ENCODE measurements at regions not wholly inside any gene's neighbourhood (a gene's known extent, or its start where the extent isn't known, plus 50 kb on each side); places are given as distances from the start of the nearest gene placed in this dataset.
"Not testable (repeated sequence)": the region's sequence is repeated elsewhere in the genome, so short reads cannot be mapped to it uniquely, and the experiment has no call there.

- DNase-seq = not testable (repeated sequence)
These were observed 137.4 kb downstream of the NBPF8 start for GRCh38 chr1:120552190-120552589.

GRCh38 chr1:120557605-120558302 is 142.9 kb downstream of the NBPF8 start:
- peak; percentile 34 for DNase-seq

- DNase-seq = peak; percentile 90
These were observed 143.6 kb downstream of the NBPF8 start for GRCh38 chr1:120558303-120559060.

DNA sequence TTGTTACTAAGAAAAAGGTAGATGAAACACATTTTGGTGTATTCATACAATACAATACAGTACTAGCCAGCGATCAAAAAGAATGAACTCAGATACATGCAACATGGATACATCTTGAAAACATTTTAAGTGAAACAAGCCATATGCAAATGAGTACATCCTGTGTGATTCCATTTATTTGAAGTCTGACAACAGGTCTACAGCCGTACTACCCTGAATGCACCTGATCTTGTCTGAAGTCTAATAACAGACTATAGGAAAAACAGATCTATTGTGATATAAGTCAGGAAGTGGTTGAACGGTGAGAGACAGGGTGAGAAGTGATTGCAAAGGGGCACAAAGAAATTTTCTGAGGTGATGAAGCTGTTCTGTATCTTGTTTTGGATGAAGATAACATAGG is 146.9 kb downstream of the NBPF8 start:
- not testable (repeated sequence) for DNase-seq

DNA sequence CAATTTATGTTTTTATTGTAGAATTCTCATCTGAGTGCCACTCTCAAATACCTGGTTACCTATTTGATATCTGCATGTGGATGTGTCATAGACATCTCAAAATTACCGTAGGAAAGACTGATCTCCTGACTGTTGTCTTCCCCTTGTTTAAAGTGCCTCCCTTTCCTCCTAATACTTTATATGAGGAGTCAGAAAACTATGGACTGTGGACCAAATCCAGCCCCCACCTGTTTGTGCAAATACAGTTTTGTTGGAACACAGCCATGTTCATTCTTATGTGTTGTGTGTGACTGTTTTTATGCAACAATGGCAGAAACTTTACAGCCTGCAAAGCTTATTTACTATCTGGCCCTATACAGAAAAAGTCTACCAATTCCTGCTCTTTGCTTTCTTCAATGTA is 150.6 kb downstream of the NBPF8 start:
- not testable (repeated sequence) for DNase-seq

- not testable (repeated sequence) for DNase-seq
These were observed 152.8 kb downstream of the NBPF8 start for GRCh38 chr1:120567620-120568019.

- DNase-seq = not testable (repeated sequence)
These were observed 148.5 kb upstream of the NBPF26 start for GRCh38 chr1:120575201-120575600.

DNA sequence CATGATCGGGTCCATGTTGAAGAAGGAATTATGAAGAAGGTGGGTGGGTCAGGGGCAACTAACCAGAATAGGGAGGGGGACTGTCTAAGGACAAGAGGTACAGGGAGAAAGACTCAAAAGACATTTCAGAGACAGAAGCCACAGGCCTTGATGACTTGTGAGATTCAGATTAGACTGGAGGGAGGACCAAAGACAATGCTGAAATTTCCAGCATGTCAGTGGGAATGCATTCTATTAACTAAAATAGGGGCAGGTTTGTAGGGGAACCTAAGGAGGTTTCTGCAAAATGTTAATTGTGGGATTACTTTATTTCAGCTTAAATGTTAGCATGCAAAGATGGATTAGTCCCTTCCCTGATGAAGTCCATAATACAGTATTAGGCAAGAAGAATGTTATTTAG is 141.6 kb upstream of the NBPF26 start:
- not testable (repeated sequence) for DNase-seq

- not testable (repeated sequence) for DNase-seq
These were observed 137.7 kb upstream of the NBPF26 start for GRCh38 chr1:120586053-120586452.

DNA sequence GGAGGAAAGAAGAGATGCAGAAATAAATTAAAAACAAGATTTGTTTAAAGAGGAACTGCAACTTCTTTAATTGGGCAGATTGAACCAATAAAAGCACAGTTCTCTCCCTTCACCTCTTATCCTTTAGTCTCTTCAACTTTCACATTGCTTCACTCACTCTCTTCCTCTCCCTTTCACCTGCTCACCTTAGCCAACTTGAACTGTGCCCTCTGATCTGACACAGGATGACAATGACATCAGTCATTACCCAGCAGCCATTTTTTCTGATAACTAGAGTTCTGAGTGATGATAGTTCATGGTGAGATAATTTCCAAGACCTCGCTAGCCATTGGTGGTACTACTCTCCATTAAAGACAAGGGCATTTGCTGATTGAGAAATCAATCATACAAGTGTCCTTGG is 134.9 kb upstream of the NBPF26 start:
- not testable (repeated sequence) for DNase-seq

GRCh38 chr1:120591774-120592173 is 132.0 kb upstream of the NBPF26 start:
- not testable (repeated sequence) for DNase-seq

GRCh38 chr1:120592943-120593342 is 130.8 kb upstream of the NBPF26 start:
- DNase-seq = not testable (repeated sequence)

- not testable (repeated sequence) for DNase-seq
These were observed 130.1 kb upstream of the NBPF26 start for GRCh38 chr1:120593648-120594047.

DNA sequence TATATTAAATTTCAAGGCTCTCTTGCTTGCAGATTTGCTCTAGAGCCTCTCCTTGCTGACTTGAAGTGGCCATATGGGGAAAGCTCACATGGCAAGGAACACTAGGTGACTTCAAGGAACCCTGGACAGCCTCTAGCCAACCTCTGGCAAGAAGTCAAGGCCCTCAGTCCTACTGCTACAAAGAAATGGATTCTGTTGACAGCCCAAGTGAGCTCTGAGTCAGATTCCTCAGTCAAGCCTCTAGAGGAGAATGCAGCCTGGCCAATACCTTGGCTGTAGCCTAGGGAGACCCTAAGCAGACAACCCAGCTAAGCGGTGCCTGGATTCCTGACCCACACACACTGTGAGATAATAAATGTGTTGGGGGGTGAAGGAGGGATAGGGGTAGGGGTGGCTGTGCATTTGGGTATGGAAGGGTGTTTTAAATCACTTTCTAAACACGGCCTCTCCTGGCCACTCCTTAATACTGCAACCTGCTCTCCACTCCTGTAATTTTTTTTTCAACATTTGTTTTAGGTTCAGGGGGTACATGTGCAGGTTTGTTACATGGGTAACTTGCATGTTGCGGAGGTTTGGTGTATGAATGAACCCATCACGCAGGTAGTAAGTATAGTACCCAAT is 125.3 kb upstream of the NBPF26 start:
- not testable (repeated sequence) for DNase-seq

DNA sequence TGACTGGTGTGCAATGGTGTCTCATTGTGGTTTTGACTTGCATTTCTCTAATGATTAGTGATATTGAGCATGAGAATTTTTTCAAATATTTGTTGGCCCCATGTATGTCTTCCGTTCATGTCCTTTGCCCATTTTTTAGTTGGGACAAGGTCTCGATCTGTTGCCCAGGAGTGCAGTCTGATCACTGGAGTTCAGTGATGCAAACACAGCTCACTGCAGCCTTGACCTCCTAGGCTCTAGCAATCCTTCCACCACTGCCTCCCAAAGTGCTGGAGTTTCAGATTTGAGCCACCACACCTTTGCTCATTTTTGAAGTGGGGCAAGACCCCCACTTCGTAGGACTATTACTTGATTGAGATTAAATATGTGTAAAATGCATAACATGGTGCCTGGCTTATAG is 124.2 kb upstream of the NBPF26 start:
- not testable (repeated sequence) for DNase-seq

- DNase-seq = not testable (repeated sequence)
These were observed 123.2 kb upstream of the NBPF26 start for GRCh38 chr1:120600442-120601041.

DNA sequence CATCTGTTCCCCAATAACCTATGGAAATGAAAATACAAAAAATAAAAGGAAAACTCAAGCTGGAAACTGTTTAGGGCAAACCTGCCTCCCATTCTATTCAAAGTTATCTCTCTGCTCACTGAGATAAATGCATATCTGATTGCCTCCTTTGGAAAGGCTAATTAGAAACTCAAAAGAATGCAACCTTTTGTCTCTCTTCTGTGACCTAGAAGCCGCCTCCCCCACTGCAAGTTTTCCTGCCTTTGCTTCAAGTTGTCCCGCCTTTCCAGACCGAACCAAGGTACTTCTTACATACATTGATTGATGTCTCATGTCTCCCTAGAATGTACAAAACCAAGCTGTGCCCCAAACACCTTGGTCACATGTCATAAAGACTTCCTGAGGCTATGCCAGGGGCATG is 115.9 kb upstream of the NBPF26 start:
- DNase-seq = not testable (repeated sequence)

DNA sequence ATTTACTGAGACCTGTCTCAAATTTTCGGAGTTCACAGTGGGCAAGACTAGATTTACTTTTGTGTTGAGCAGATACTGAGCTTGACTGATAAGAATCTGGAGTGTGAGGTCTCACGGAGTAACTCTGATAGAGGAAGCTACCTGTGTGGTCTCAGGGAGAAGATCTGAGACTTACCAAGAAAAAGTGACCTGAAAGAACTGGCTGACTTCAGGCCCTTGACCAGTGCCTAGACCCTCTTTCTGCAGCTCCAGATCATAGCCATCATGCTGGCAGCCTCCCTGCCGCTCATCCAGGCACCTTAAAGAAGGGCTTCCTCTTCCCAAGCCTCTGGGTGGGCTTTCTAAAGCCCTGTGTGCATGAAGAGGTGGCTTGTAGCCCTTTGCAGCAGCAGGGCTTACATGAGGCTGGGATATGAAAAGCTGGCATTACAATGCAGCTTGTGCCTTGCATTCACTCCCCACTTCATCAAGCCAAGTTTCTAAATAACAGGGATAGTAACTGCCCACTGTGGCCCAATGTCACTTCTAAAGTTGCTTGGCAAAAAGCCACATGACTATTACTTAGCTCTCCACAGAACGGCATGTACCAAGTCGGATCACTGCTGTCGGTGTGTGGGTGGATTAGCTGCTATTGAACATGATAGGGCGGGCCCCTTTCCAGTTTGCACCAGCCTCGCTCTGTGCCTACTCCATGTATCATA is 115.3 kb upstream of the NBPF26 start:
- DNase-seq = not testable (repeated sequence)

DNA sequence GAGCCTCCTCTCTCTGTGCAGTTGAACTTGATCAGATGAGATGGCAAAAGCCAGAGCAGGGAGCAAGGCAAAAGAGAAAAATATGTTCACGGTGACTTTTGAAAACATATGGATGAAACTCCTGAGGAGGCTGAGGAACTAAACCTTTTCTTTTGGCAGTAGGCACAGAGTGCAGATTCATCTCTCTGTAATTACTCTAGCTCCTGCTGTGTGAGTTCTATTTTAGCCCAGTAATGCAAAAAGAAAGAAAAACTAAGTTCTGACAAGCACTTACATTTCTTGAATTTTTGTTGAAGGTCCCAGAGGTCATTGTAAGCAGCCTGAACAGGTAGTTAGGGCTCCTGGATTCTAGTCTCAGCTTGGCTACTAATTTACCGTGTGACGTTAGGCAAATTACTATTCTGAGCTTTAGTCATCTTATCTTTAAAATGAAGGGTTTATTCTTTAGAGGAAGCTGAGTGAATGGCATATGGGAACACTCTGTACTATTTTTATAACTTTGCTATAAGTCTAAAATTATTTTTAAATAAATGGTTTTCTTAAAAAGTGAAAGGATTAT is 114.7 kb upstream of the NBPF26 start:
- DNase-seq = not testable (repeated sequence)

- not testable (repeated sequence) for DNase-seq
These were observed 113.9 kb upstream of the NBPF26 start for GRCh38 chr1:120609834-120610233.

GRCh38 chr1:120614931-120615639 is 108.7 kb upstream of the NBPF26 start:
- DNase-seq = not testable (repeated sequence)

DNA sequence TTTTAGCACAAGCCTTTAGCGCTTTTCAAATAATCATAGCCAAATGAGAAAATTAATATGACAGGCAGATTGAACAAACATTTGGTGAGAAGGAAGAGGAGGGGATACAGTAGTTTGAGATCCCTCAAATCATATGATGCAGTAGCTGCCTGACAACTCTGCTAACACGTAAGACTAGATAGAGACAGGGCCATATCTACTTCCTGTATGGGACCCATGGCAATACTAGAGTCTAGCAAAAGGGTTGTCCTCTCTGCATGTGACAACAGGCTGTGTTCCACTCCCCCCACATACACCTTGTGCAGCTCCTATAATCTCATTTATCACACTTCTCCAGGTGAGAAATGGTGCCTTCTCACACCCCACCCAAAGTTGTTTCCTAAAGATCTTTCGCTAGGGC is 106.3 kb upstream of the NBPF26 start:
- DNase-seq = not testable (repeated sequence)

Data from islet precursor cell (in vitro differentiated cells).